GM12891 (cell line): ENCODE measurements at regions not wholly inside any gene's neighbourhood (a gene's known extent, or its start where the extent isn't known, plus 50 kb on each side); places are given as distances from the start of the nearest gene placed in this dataset.

ENCODE experiments used
- POLR2A ChIP-seq: IDR thresholded peaks from 2 replicates; pipeline ENCODE4 v1.6.1; 2011; ENCODE audit warnings: low read depth, low read length, control low read depth
- POLR2AphosphoS5 ChIP-seq: IDR thresholded peaks from 2 replicates; pipeline ENCODE4 v1.6.1; 2011; ENCODE audit warnings: low read depth, low read length, control low read depth
- SPI1 ChIP-seq: IDR thresholded peaks from 2 replicates; pipeline ENCODE4 v1.6.1; 2011; ENCODE audit warnings: low read depth, low read length, control low read depth
- TAF1 ChIP-seq: IDR thresholded peaks from 2 replicates; pipeline ENCODE4 v1.6.1; 2011; ENCODE audit warnings: low read depth, low read length, control low read depth

GRCh38 chr5:38795986-38796741, 49.6 kb upstream of the OSMR start:
- TF ChIP-seq SPI1 = no peak
- no peak for TF ChIP-seq POLR2A
- no peak for TF ChIP-seq POLR2AphosphoS5
- TF ChIP-seq TAF1 = no peak
